HG03139 (cell line): ENCODE measurements at regions not wholly inside any gene's neighbourhood (a gene's known extent, or its start where the extent isn't known, plus 50 kb on each side); places are given as distances from the start of the nearest gene placed in this dataset.

Source experiments
- ATAC-seq: cut with Tn5 transposase; IDR thresholded peaks from one replicate; pipeline ENCODE4 v1.9.1; 2021; ENCODE audit not compliant: unreplicated experiment

- ATAC-seq: no peak
Measured at GRCh38 chr12:89945123-89945522, 236.5 kb upstream of the ATP2B1 start.

- ATAC-seq: no peak
Measured at GRCh38 chr12:89943463-89943862, 234.8 kb upstream of the ATP2B1 start.

- no peak for ATAC-seq
Measured at GRCh38 chr12:89941436-89941835, 232.8 kb upstream of the ATP2B1 start.

GRCh38 chr12:89939522-89940215 lies 231.0 kb upstream of the ATP2B1 start:
- ATAC-seq: no peak

- ATAC-seq: no peak
Measured at GRCh38 chr12:89936631-89937030, 228.0 kb upstream of the ATP2B1 start.

GRCh38 chr12:89935850-89936249 lies 227.2 kb upstream of the ATP2B1 start:
- ATAC-seq: no peak

GRCh38 chr12:89933911-89934310 lies 225.3 kb upstream of the ATP2B1 start:
- ATAC-seq: no peak

- no peak for ATAC-seq
Measured at GRCh38 chr12:89932954-89933353, 224.3 kb upstream of the ATP2B1 start.

GRCh38 chr12:89928467-89928866 lies 219.8 kb upstream of the ATP2B1 start:
- ATAC-seq: no peak

GRCh38 chr12:89927226-89927698 lies 218.6 kb upstream of the ATP2B1 start:
- ATAC-seq: peak; percentile 99

GRCh38 chr12:89924191-89924590 lies 215.6 kb upstream of the ATP2B1 start:
- ATAC-seq: no peak

GRCh38 chr12:89923091-89923490 lies 214.5 kb upstream of the ATP2B1 start:
- no peak for ATAC-seq

- no peak for ATAC-seq
Measured at GRCh38 chr12:89920866-89921265, 212.2 kb upstream of the ATP2B1 start.

- ATAC-seq: no peak
Measured at GRCh38 chr12:89919241-89919906, 210.7 kb upstream of the ATP2B1 start.

GRCh38 chr12:89918172-89918846 lies 209.7 kb upstream of the ATP2B1 start:
- ATAC-seq: no peak

GRCh38 chr12:89909753-89910152 lies 201.1 kb upstream of the ATP2B1 start:
- ATAC-seq: no peak

- no peak for ATAC-seq
Measured at GRCh38 chr12:89907659-89908058, 199.0 kb upstream of the ATP2B1 start.

- no peak for ATAC-seq
Measured at GRCh38 chr12:89906824-89907223, 198.2 kb upstream of the ATP2B1 start.

- ATAC-seq: no peak
Measured at GRCh38 chr12:89906178-89906577, 197.5 kb upstream of the ATP2B1 start.

GRCh38 chr12:89901906-89902642 lies 193.4 kb upstream of the ATP2B1 start:
- ATAC-seq: no peak

- no peak for ATAC-seq
Measured at GRCh38 chr12:89901319-89901718, 192.7 kb upstream of the ATP2B1 start.
